Mesendoderm (in vitro differentiated cells): ENCODE measurements at regions not wholly inside any gene's neighbourhood (a gene's known extent, or its start where the extent isn't known, plus 50 kb on each side); places are given as distances from the start of the nearest gene placed in this dataset.
"Not testable (repeated sequence)": the region's sequence is repeated elsewhere in the genome, so short reads cannot be mapped to it uniquely, and the experiment has no call there.

ENCODE experiments used
- DNase-seq: peaks from one replicate; pipeline ENCODE4 v3.0.0; 2013
- H2AK5ac ChIP-seq: 2 replicates; pipeline ENCODE4 v1.6.1; 2013; ENCODE audit warnings: low read length, inconsistent platforms
- H2BK120ac ChIP-seq: 2 replicates; pipeline ENCODE4 v1.6.1; 2013; ENCODE audit warnings: low read depth, mild to moderate bottlenecking, low read length, moderate library complexity, mixed read lengths
- H2BK15ac ChIP-seq: replicated peaks from 2 replicates; pipeline ENCODE4 v1.6.1; 2013; ENCODE audit warnings: low read depth, mild to moderate bottlenecking, moderate library complexity
- H2BK5ac ChIP-seq: 2 replicates; pipeline ENCODE4 v1.6.1; 2013; ENCODE audit warnings: low read length, inconsistent platforms
- H3K18ac ChIP-seq: 2 replicates; pipeline ENCODE4 v1.6.1; 2013; ENCODE audit warnings: mild to moderate bottlenecking, low read length, mixed read lengths
- H3K23ac ChIP-seq: one replicate; pipeline ENCODE4 v1.6.1; 2013; ENCODE audit warnings: low read length
- H3K27ac ChIP-seq: 2 replicates; pipeline ENCODE4 v1.5.1; 2013; ENCODE audit warnings: low read depth, mild to moderate bottlenecking, inconsistent platforms, low read length, moderate library complexity
- H3K27me3 ChIP-seq: 2 replicates; pipeline ENCODE4 v1.6.1; 2013; ENCODE audit warnings: low read length, control low read depth, mild to moderate bottlenecking, inconsistent platforms; ENCODE audit not compliant: insufficient read depth, poor library complexity
- H3K36me3 ChIP-seq: 2 replicates; pipeline ENCODE4 v1.6.1; 2013; ENCODE audit warnings: low read length, inconsistent platforms; ENCODE audit not compliant: control insufficient read depth, insufficient read depth
- H3K4ac ChIP-seq: one replicate; pipeline ENCODE4 v1.6.1; 2013; ENCODE audit warnings: low read depth, mild to moderate bottlenecking, low read length, moderate library complexity
- H3K4me1 ChIP-seq: 2 replicates; pipeline ENCODE4 v1.6.1; 2013; ENCODE audit warnings: low read depth, low read length, inconsistent platforms; ENCODE audit not compliant: control insufficient read depth
- H3K4me2 ChIP-seq: 2 replicates; pipeline ENCODE4 v1.6.1; 2013; ENCODE audit warnings: low read length
- H3K4me3 ChIP-seq: 2 replicates; pipeline ENCODE4 v1.5.1; 2013; ENCODE audit warnings: mild to moderate bottlenecking, low read length
- H3K56ac ChIP-seq: one replicate; pipeline ENCODE4 v1.6.1; 2013; ENCODE audit warnings: low read length
- H3K79me1 ChIP-seq: 2 replicates; pipeline ENCODE4 v1.6.1; 2013; ENCODE audit warnings: low read length, inconsistent platforms
- H3K79me2 ChIP-seq: 2 replicates; pipeline ENCODE4 v1.6.1; 2013; ENCODE audit warnings: mild to moderate bottlenecking, low read length; ENCODE audit not compliant: control insufficient read depth, insufficient read depth
- H3K9ac ChIP-seq: 2 replicates; pipeline ENCODE4 v1.6.1; 2013; ENCODE audit warnings: low read length, inconsistent platforms
- H4K5ac ChIP-seq: one replicate; pipeline ENCODE4 v1.6.1; 2013; ENCODE audit warnings: low read length
- H4K8ac ChIP-seq: one replicate; pipeline ENCODE4 v1.6.1; 2013; ENCODE audit warnings: low read depth, mild to moderate bottlenecking, control low read depth, low read length, moderate library complexity
- WGBS: extraction: QIAGEN DNeasy Blood & Tissue Kit; methylation state at CpG from one replicate; pipeline ENCODE4 v1.1.7; 2013; ENCODE audit warnings: low lambda C conversion rate, missing lambda C conversion rate; ENCODE audit not compliant: insufficient coverage; ENCODE audit errors: extremely low coverage; 5-methylcytosine and 5-hydroxymethylcytosine counted together

- peak overlapping the region; percentile 44 for H2BK5ac ChIP-seq
- H3K56ac ChIP-seq, H3K79me2 ChIP-seq, H2BK15ac ChIP-seq, H2AK5ac ChIP-seq, DNase-seq, H3K27ac ChIP-seq, H3K4me2 ChIP-seq, H3K27me3 ChIP-seq, H4K8ac ChIP-seq, H3K79me1 ChIP-seq, H3K9ac ChIP-seq, H3K4me3 ChIP-seq, H4K5ac ChIP-seq, H3K23ac ChIP-seq, H3K36me3 ChIP-seq: not testable (repeated sequence)
- H3K18ac ChIP-seq = peak overlapping the region; percentile 5
- H2BK120ac ChIP-seq = peak overlapping the region; percentile 88
- peaks cover 11% of the 10 kb centered on the region for H3K4me1 ChIP-seq
- peak overlapping the region; percentile 93 for H3K4ac ChIP-seq
- WGBS = no CpG with 5 or more reads among the region's 17 CpGs
Measured at GRCh38 chr4:19197838-19198237, 1053.9 kb upstream of the SLIT2 start.

GRCh38 chr4:19195696-19196095, 1056.0 kb upstream of the SLIT2 start:
- H3K4me3 ChIP-seq = no peak overlapping the region
- H3K9ac ChIP-seq = no peak overlapping the region
- no peaks in the 10 kb centered on the region for H3K79me2 ChIP-seq
- H3K4me2 ChIP-seq = no peak overlapping the region
- H3K27ac ChIP-seq = peak overlapping the region; percentile 95
- H2BK120ac ChIP-seq = no peak overlapping the region
- WGBS = no CpG with 5 or more reads among the region's 2 CpGs
- H4K5ac ChIP-seq = no peak overlapping the region
- no peaks in the 10 kb centered on the region for H3K27me3 ChIP-seq
- no peaks in the 10 kb centered on the region for H3K79me1 ChIP-seq
- H3K56ac ChIP-seq = no peak overlapping the region
- H3K18ac ChIP-seq = peak overlapping the region; percentile 86
- no peak overlapping the region for H4K8ac ChIP-seq
- H3K4me1 ChIP-seq = peaks cover 11% of the 10 kb centered on the region
- no peaks in the 10 kb centered on the region for H3K36me3 ChIP-seq
- H2BK15ac ChIP-seq = no peak overlapping the region
- H2BK5ac ChIP-seq = no peak overlapping the region
- H3K4ac ChIP-seq = no peak overlapping the region
- H2AK5ac ChIP-seq = no peak overlapping the region
- H3K23ac ChIP-seq = no peak overlapping the region
- DNase-seq = peak; percentile 98

GRCh38 chr4:19194672-19195071, 1057.0 kb upstream of the SLIT2 start:
- H4K5ac ChIP-seq = no peak overlapping the region
- peak overlapping the region; percentile 97 for H3K27ac ChIP-seq
- H2BK120ac ChIP-seq = no peak overlapping the region
- no peak overlapping the region for H3K4me3 ChIP-seq
- peak overlapping the region; percentile 98 for H2BK5ac ChIP-seq
- no peak overlapping the region for H3K9ac ChIP-seq
- no peak overlapping the region for H4K8ac ChIP-seq
- WGBS = no CpG with 5 or more reads among the region's 3 CpGs
- no peak overlapping the region for H3K56ac ChIP-seq
- peak; percentile 93 for DNase-seq
- no peaks in the 10 kb centered on the region for H3K79me2 ChIP-seq
- H3K27me3 ChIP-seq = no peaks in the 10 kb centered on the region
- peaks cover 11% of the 10 kb centered on the region for H3K4me1 ChIP-seq
- no peaks in the 10 kb centered on the region for H3K79me1 ChIP-seq
- H2BK15ac ChIP-seq = no peak overlapping the region
- H2AK5ac ChIP-seq = no peak overlapping the region
- H3K4me2 ChIP-seq = no peak overlapping the region
- H3K36me3 ChIP-seq = no peaks in the 10 kb centered on the region
- H3K18ac ChIP-seq = peak overlapping the region; percentile 86
- H3K23ac ChIP-seq = no peak overlapping the region
- H3K4ac ChIP-seq = no peak overlapping the region

GRCh38 chr4:19193274-19193981, 1058.3 kb upstream of the SLIT2 start:
- Histone ChIP-seq H3K4me1 (peaks cover 11% of the 10 kb centered on the region), H3K79me2 (no peaks in the 10 kb centered on the region)

GRCh38 chr4:19191979-19192650, 1059.6 kb upstream of the SLIT2 start:
- Histone ChIP-seq H3K79me1 (no peaks in the 10 kb centered on the region), H3K4me1 (peaks cover 15% of the 10 kb centered on the region), H3K56ac (no peak overlapping the region), H3K27me3 (no peaks in the 10 kb centered on the region), H3K4me2 (no peak overlapping the region), H4K8ac (no peak overlapping the region), H3K79me2 (no peaks in the 10 kb centered on the region), H3K18ac (no peak overlapping the region), H4K5ac (no peak overlapping the region), H3K36me3 (no peaks in the 10 kb centered on the region), H3K9ac (no peak overlapping the region), H3K4me3 (no peak overlapping the region), H2BK5ac (no peak overlapping the region), H3K27ac (no peak overlapping the region), H2BK15ac (peak overlapping the region; percentile 27), H3K23ac (no peak overlapping the region), H3K4ac (peak overlapping the region; percentile 41), H2BK120ac (no peak overlapping the region), H2AK5ac (no peak overlapping the region)
- no CpG with 5 or more reads among the region's 1 CpG for WGBS
- DNase-seq = no peak

More at GRCh38 chr4:19193274-19193981, 1058.3 kb upstream of the SLIT2 start:
- Histone ChIP-seq H3K9ac (no peak overlapping the region), H2BK5ac (peak overlapping the region; percentile 98), H3K4ac (peak overlapping the region; percentile 87), H2BK120ac (peak overlapping the region; percentile 93), H3K4me2 (no peak overlapping the region), H3K23ac (no peak overlapping the region), H3K4me3 (no peak overlapping the region), H3K27ac (peak overlapping the region; percentile 97), H3K56ac (peak overlapping the region; percentile 84), H2AK5ac (peak overlapping the region; percentile 97), H2BK15ac (peak overlapping the region; percentile 74), H4K5ac (no peak overlapping the region), H3K18ac (peak overlapping the region; percentile 86), H3K79me1 (no peaks in the 10 kb centered on the region), H3K27me3 (no peaks in the 10 kb centered on the region), H3K36me3 (no peaks in the 10 kb centered on the region), H4K8ac (peak overlapping the region; percentile 98)
- DNase-seq = peak; percentile 11
- WGBS = no CpG with 5 or more reads among the region's 9 CpGs
